DMS 273 (cell line): ENCODE measurements at regions not wholly inside any gene's neighbourhood (a gene's known extent, or its start where the extent isn't known, plus 50 kb on each side); places are given as distances from the start of the nearest gene placed in this dataset.

Source experiments
- DNase-seq: peaks from one replicate; lab custom pipeline; 2025; ENCODE audit not compliant: unreplicated experiment; lab: John Stamatoyannopoulos, UW

- DNase-seq: peak; percentile 42
Measured at GRCh38 chr10:108204528-108205305, 1040.2 kb upstream of the SORCS1 start.

GRCh38 chr10:108203905-108204527, 1039.5 kb upstream of the SORCS1 start:
- no peak for DNase-seq

- no peak for DNase-seq
Measured at GRCh38 chr10:108187408-108188012, 1023.0 kb upstream of the SORCS1 start.

- DNase-seq: no peak
Measured at GRCh38 chr10:108184114-108184513, 1019.6 kb upstream of the SORCS1 start.

- DNase-seq: no peak
Measured at GRCh38 chr10:108180878-108181277, 1016.4 kb upstream of the SORCS1 start.

GRCh38 chr10:108169846-108170245, 1005.3 kb upstream of the SORCS1 start:
- DNase-seq: no peak

- DNase-seq: no peak
Measured at GRCh38 chr10:108167766-108168165, 1003.3 kb upstream of the SORCS1 start.

GRCh38 chr10:108166401-108166800, 1001.9 kb upstream of the SORCS1 start:
- DNase-seq: no peak

- no peak for DNase-seq
Measured at GRCh38 chr10:108147346-108147745, 982.8 kb upstream of the SORCS1 start.

- DNase-seq: no peak
Measured at GRCh38 chr10:108141064-108141463, 976.6 kb upstream of the SORCS1 start.

GRCh38 chr10:108132303-108132702, 967.8 kb upstream of the SORCS1 start:
- DNase-seq: no peak

GRCh38 chr10:108130575-108130974, 966.1 kb upstream of the SORCS1 start:
- DNase-seq: no peak

GRCh38 chr10:108112218-108112617, 947.7 kb upstream of the SORCS1 start:
- DNase-seq: peak; percentile 0

GRCh38 chr10:108104551-108105156, 940.1 kb upstream of the SORCS1 start:
- DNase-seq: no peak

- no peak for DNase-seq
Measured at GRCh38 chr10:108097258-108097657, 932.8 kb upstream of the SORCS1 start.

GRCh38 chr10:108095932-108096925, 931.7 kb upstream of the SORCS1 start:
- no peak for DNase-seq

- no peak for DNase-seq
Measured at GRCh38 chr10:108090476-108091215, 926.1 kb upstream of the SORCS1 start.

- no peak for DNase-seq
Measured at GRCh38 chr10:108086502-108086901, 922.0 kb upstream of the SORCS1 start.

GRCh38 chr10:108082596-108082995, 918.1 kb upstream of the SORCS1 start:
- no peak for DNase-seq

GRCh38 chr10:108078263-108078662, 913.8 kb upstream of the SORCS1 start:
- DNase-seq: no peak
